ENCODE measurements at regions not wholly inside any gene's neighbourhood (a gene's known extent, or its start where the extent isn't known, plus 50 kb on each side); places are given as distances from the start of the nearest gene placed in this dataset.
"Not testable (repeated sequence)": the region's sequence is repeated elsewhere in the genome, so short reads cannot be mapped to it uniquely, and the experiment has no call there.

GRCh38 chr1:41965-42466, 409.5 kb downstream of the OR4F29 start:
- not testable (repeated sequence) for H3K14ac ChIP-seq (ENCODE audit: insufficient read depth, low read length); H2AFZ ChIP-seq (ENCODE audit: low read length); H3K4me3 Mint-ChIP-seq; H3K79me2 ChIP-seq (ENCODE audit: insufficient read depth, low read length); DNase-seq; H3K18ac ChIP-seq (ENCODE audit: insufficient read length, low read depth, low read length); H3K79me1 ChIP-seq (ENCODE audit: insufficient read depth, low read depth, low read length, poor library complexity, severe bottlenecking); H2BK20ac ChIP-seq (ENCODE audit: low read depth, low read length, poor library complexity, severe bottlenecking); H4K8ac ChIP-seq (replicated peaks; ENCODE audit: insufficient read length, low read depth, low read length); H3K27ac ChIP-seq (ENCODE audit: insufficient read length, low read depth, low read length); H3K9me3 Mint-ChIP-seq; H2BK5ac ChIP-seq (ENCODE audit: insufficient read length, low read length); H3K4me2 ChIP-seq (ENCODE audit: insufficient read depth, insufficient read length, low read length); H3T11ph ChIP-seq (ENCODE audit: low read length); H4K5ac ChIP-seq (ENCODE audit: insufficient read length, low read depth, low read length); H3K4ac ChIP-seq (ENCODE audit: low read depth, low read length); H3K27ac Mint-ChIP-seq; H3K23me2 ChIP-seq (ENCODE audit: insufficient read length, low read depth, low read length, poor library complexity, severe bottlenecking); H3K27me3 ChIP-seq (ENCODE audit: insufficient read depth, low read length); H4K20me1 ChIP-seq (ENCODE audit: control insufficient read depth, insufficient read depth, insufficient read length); H3K27me3 Mint-ChIP-seq (ENCODE audit: low read depth); H2AK5ac ChIP-seq (ENCODE audit: insufficient read length, low read length); H4K91ac ChIP-seq (ENCODE audit: insufficient read length, low read depth, low read length); H3K23ac ChIP-seq (ENCODE audit: insufficient read length, low read depth, low read length); H2BK120ac ChIP-seq (ENCODE audit: low read depth, low read length, poor library complexity, severe bottlenecking); H3K9ac ChIP-seq (ENCODE audit: extremely low read depth, insufficient read length, low read length); H3K9me3 ChIP-seq (ENCODE audit: control insufficient read depth, low read depth, low read length); H2BK12ac ChIP-seq (ENCODE audit: insufficient read length, low read depth, low read length); H3K56ac ChIP-seq (ENCODE audit: insufficient read length, low read depth, low read length); H2BK15ac ChIP-seq (ENCODE audit: low read depth, low read length); H3K4me1 ChIP-seq (ENCODE audit: insufficient read depth, low read length); H3K4me1 Mint-ChIP-seq; H3K36me3 Mint-ChIP-seq (ENCODE audit: insufficient read depth in 1 of 3, low read depth in 3 of 3)
- WGBS (ENCODE audit: extremely low coverage, insufficient read length, low lambda C conversion rate), result no CpG with 5 or more reads among the region's 2 CpGs

- not testable (repeated sequence) for H3K9me3 ChIP-seq (ENCODE audit: control insufficient read depth, low read depth, low read length); H3K14ac ChIP-seq (ENCODE audit: insufficient read depth, low read length); DNase-seq; H2BK20ac ChIP-seq (ENCODE audit: low read depth, low read length, poor library complexity, severe bottlenecking); H3K4me1 ChIP-seq (ENCODE audit: insufficient read depth, low read length); H4K8ac ChIP-seq (replicated peaks; ENCODE audit: insufficient read length, low read depth, low read length); H3K23me2 ChIP-seq (ENCODE audit: insufficient read length, low read depth, low read length, poor library complexity, severe bottlenecking); H2BK15ac ChIP-seq (ENCODE audit: low read depth, low read length); H3K27me3 ChIP-seq (ENCODE audit: insufficient read depth, low read length); H2AFZ ChIP-seq (ENCODE audit: low read length); H4K5ac ChIP-seq (ENCODE audit: insufficient read length, low read depth, low read length); H3K56ac ChIP-seq (ENCODE audit: insufficient read length, low read depth, low read length); H2AK5ac ChIP-seq (ENCODE audit: insufficient read length, low read length); H3K4me3 Mint-ChIP-seq; H4K20me1 ChIP-seq (ENCODE audit: control insufficient read depth, insufficient read depth, insufficient read length); H3K9ac ChIP-seq (ENCODE audit: extremely low read depth, insufficient read length, low read length); H3K18ac ChIP-seq (ENCODE audit: insufficient read length, low read depth, low read length); H2BK5ac ChIP-seq (ENCODE audit: insufficient read length, low read length); H3K9me3 Mint-ChIP-seq; H2BK12ac ChIP-seq (ENCODE audit: insufficient read length, low read depth, low read length); H3K27ac Mint-ChIP-seq; H3K79me1 ChIP-seq (ENCODE audit: insufficient read depth, low read depth, low read length, poor library complexity, severe bottlenecking); H3K4me1 Mint-ChIP-seq; H2BK120ac ChIP-seq (ENCODE audit: low read depth, low read length, poor library complexity, severe bottlenecking); H3K79me2 ChIP-seq (ENCODE audit: insufficient read depth, low read length); H3K27ac ChIP-seq (ENCODE audit: insufficient read length, low read depth, low read length); H3K4ac ChIP-seq (ENCODE audit: low read depth, low read length); H3K36me3 Mint-ChIP-seq (ENCODE audit: insufficient read depth in 1 of 3, low read depth in 3 of 3); H3K4me2 ChIP-seq (ENCODE audit: insufficient read depth, insufficient read length, low read length); H3K27me3 Mint-ChIP-seq (ENCODE audit: low read depth); H4K91ac ChIP-seq (ENCODE audit: insufficient read length, low read depth, low read length); H3T11ph ChIP-seq (ENCODE audit: low read length); H3K23ac ChIP-seq (ENCODE audit: insufficient read length, low read depth, low read length)
Measured at GRCh38 chr1:41197-41596, 410.3 kb downstream of the OR4F29 start.

All from H9 (cell line).